ENCODE measurements at regions not wholly inside any gene's neighbourhood (a gene's known extent, or its start where the extent isn't known, plus 50 kb on each side); places are given as distances from the start of the nearest gene placed in this dataset.

DNA sequence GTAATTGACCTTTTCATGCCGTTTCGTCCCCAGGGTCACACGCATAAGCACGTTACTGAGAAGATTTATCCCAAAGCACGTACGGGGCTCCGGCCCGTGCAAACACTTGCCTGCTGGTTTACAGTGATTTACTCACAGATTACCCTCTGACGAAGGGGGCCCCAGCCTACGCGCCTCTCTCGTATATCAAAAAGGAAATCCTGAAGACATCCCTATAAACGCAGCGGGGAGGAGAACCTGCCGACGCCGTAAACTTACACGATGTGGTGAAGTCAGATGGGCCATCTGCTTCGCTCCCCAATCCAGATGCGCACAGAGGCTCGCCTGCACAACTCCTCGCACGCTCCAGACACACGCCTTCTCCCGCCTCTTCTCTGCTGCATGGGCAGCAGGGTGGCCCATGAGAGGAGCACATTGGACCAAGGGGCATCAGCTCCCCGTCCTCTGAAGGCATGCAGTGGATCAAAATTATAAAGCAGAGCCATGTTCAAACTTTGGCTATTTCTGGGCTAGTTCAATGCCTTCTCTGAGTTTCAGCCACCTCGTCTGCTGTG lies 123.6 kb downstream of the MN1 start:
- H3K4me3 ChIP-seq, result no peak overlapping the region
- no peaks in the 10 kb centered on the region for H3K36me3 ChIP-seq
- H3K27me3 ChIP-seq, result no peaks in the 10 kb centered on the region
- H3K27ac ChIP-seq, result no peak overlapping the region
- no peak for DNase-seq (ENCODE audit: extremely low spot score in 2 of 2)
- TF ChIP-seq, protein P1, sequence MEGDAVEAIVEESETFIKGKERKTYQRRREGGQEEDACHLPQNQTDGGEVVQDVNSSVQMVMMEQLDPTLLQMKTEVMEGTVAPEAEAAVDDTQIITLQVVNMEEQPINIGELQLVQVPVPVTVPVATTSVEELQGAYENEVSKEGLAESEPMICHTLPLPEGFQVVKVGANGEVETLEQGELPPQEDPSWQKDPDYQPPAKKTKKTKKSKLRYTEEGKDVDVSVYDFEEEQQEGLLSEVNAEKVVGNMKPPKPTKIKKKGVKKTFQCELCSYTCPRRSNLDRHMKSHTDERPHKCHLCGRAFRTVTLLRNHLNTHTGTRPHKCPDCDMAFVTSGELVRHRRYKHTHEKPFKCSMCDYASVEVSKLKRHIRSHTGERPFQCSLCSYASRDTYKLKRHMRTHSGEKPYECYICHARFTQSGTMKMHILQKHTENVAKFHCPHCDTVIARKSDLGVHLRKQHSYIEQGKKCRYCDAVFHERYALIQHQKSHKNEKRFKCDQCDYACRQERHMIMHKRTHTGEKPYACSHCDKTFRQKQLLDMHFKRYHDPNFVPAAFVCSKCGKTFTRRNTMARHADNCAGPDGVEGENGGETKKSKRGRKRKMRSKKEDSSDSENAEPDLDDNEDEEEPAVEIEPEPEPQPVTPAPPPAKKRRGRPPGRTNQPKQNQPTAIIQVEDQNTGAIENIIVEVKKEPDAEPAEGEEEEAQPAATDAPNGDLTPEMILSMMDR (IDR thresholded peaks at IDR 0.05), result no peak
- TF ChIP-seq POLR2A (IDR thresholded peaks at IDR 0.05) (no peak), POLR2AphosphoS5 (IDR thresholded peaks at IDR 0.05; ENCODE audit: insufficient read depth in 1 of 2, low read depth in 1 of 2) (no peak)
- intact Hi-C loops (cut with DNase I), result no loop called here
- no peaks in the 10 kb centered on the region for H3K9me3 ChIP-seq
- H3K4me1 ChIP-seq, result no peaks in the 10 kb centered on the region

DNA sequence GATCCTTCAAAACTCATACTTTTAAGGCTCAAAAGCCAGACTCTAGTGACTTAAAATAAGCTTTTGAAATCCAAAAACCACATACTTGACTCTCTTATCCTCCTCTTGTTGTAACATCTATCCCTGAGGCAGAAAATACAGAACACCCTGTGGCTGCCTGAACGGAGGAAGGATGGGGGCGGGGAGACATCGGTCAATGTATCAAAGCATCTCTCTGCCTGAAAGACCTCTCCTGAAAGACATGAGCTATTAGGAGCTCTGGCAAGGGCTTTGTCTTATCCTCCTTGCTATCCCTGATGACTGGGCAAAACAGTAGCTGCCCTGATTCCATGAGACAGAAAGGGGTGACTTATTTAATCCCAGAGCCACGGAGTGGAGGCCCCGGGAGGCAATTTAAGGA lies 122.4 kb downstream of the MN1 start:
- TF ChIP-seq POLR2AphosphoS5 (IDR thresholded peaks at IDR 0.05; ENCODE audit: insufficient read depth in 1 of 2, low read depth in 1 of 2) (no peak), POLR2A (IDR thresholded peaks at IDR 0.05) (no peak)
- TF ChIP-seq, protein P1 (IDR thresholded peaks at IDR 0.05), result no peak
- intact Hi-C loops (cut with DNase I), result no loop called here
- DNase-seq (ENCODE audit: extremely low spot score in 2 of 2), result no peak
- no peaks in the 10 kb centered on the region for H3K36me3 ChIP-seq
- H3K27me3 ChIP-seq, result no peaks in the 10 kb centered on the region
- H3K27ac ChIP-seq, result no peak overlapping the region
- no peaks in the 10 kb centered on the region for H3K4me1 ChIP-seq
- H3K4me3 ChIP-seq, result no peak overlapping the region
- no peaks in the 10 kb centered on the region for H3K9me3 ChIP-seq

DNA sequence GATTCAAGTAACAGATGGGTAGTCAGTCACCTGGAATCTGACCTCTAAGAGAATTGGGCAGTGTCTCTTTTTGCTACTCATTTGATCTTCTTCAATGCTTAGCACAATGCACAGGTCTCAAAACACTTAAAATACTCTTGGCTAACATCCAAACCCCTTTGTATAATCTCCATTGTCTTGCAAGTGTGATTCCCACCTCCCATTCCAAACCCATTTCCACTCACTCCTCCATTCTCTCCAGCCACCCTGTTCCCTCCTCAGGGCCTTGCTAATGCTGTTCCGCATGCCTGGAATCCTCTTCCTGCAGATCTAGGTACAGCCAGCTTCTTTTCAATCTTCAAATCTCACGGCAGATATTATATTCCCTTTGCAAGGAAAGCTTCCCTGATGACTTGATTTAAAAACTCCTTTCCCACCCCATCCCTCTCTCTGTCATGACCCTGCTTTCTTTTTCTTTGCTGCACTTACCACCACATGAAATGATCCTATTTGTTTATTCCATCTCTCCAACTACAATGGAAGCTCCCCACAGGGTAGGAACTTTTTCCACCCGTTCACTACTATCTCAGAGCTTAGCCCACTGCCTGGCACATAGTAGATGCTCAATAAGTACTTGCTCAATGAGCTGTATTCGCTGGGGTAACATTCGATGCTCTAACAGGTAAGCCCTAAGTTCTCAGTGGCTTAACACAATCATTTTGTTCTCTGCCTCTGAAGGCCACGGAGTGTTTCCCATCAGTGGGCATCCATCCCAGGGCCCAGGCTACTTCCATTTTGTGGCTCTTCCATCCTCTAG lies 121.7 kb downstream of the MN1 start:
- Histone ChIP-seq H3K36me3 (no peaks in the 10 kb centered on the region), H3K4me3 (no peak overlapping the region), H3K9me3 (no peaks in the 10 kb centered on the region), H3K27ac (no peak overlapping the region), H3K27me3 (no peaks in the 10 kb centered on the region), H3K4me1 (no peaks in the 10 kb centered on the region)
- DNase-seq (ENCODE audit: extremely low spot score in 2 of 2), result no peak
- TF ChIP-seq, protein P1 (IDR thresholded peaks at IDR 0.05), result no peak
- TF ChIP-seq POLR2A (IDR thresholded peaks at IDR 0.05), result no peak
- no peak for TF ChIP-seq POLR2AphosphoS5 (IDR thresholded peaks at IDR 0.05; ENCODE audit: insufficient read depth in 1 of 2, low read depth in 1 of 2)
- intact Hi-C loops (cut with DNase I), result no loop called here

GRCh38 chr22:27680636-27681035 lies 120.9 kb downstream of the MN1 start:
- Histone ChIP-seq H3K9me3 (no peaks in the 10 kb centered on the region), H3K27ac (no peak overlapping the region), H3K4me1 (no peaks in the 10 kb centered on the region), H3K4me3 (no peak overlapping the region), H3K27me3 (no peaks in the 10 kb centered on the region), H3K36me3 (no peaks in the 10 kb centered on the region)
- intact Hi-C loops (cut with DNase I), result no loop called here
- DNase-seq (ENCODE audit: extremely low spot score in 2 of 2), result no peak
- TF ChIP-seq, protein P1 (IDR thresholded peaks at IDR 0.05), result no peak
- TF ChIP-seq POLR2A (IDR thresholded peaks at IDR 0.05) (no peak), POLR2AphosphoS5 (IDR thresholded peaks at IDR 0.05; ENCODE audit: insufficient read depth in 1 of 2, low read depth in 1 of 2) (no peak)

DNA sequence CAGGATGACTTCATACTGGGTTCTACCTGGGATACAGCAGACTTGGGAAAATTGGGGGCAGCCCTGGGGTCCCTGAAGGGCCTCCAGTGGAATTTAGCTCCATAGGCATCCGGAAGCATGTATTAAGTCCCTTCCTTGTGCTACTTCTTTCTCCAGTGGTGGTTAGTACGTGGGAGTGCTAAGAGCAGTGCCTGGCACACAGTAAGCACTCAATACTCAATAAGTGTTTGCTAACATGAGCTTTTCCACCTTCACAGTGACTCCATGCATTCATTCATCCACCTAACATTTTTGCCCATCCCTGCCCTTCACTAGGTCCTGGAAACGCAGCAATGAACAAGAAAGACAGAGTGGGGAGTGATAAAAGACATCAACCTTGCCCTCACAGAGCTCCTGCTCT lies 120.5 kb downstream of the MN1 start:
- intact Hi-C loops (cut with DNase I), result no loop called here

More for the DNA sequence above, 120.5 kb downstream of the MN1 start:
- Histone ChIP-seq H3K27me3 (no peaks in the 10 kb centered on the region), H3K4me1 (no peaks in the 10 kb centered on the region), H3K4me3 (no peak overlapping the region), H3K27ac (no peak overlapping the region), H3K9me3 (no peaks in the 10 kb centered on the region), H3K36me3 (no peaks in the 10 kb centered on the region)
- no peak for TF ChIP-seq POLR2A (IDR thresholded peaks at IDR 0.05)
- TF ChIP-seq, protein P1 (IDR thresholded peaks at IDR 0.05), result no peak
- no peak for TF ChIP-seq POLR2AphosphoS5 (IDR thresholded peaks at IDR 0.05; ENCODE audit: insufficient read depth in 1 of 2, low read depth in 1 of 2)
- no peak for DNase-seq (ENCODE audit: extremely low spot score in 2 of 2)

Data from vagina (tissue), 2 donors.